DND-41 (cell line): ENCODE measurements at regions not wholly inside any gene's neighbourhood (a gene's known extent, or its start where the extent isn't known, plus 50 kb on each side); places are given as distances from the start of the nearest gene placed in this dataset.

ENCODE experiments used
- EZH2 ChIP-seq: IDR thresholded peaks from 3 replicates; pipeline ENCODE4 v1.6.1; 2012; ENCODE audit warnings: borderline replicate concordance, low read depth, mild to moderate bottlenecking, moderate library complexity, low read length, inconsistent platforms; ENCODE audit not compliant: severe bottlenecking
- TF ChIP-seq, protein P1 (sequence below): IDR thresholded peaks from 2 replicates; pipeline ENCODE4 v1.5.1; 2012; ENCODE audit warnings: borderline replicate concordance, low read length, moderate library complexity, mild to moderate bottlenecking; ENCODE audit not compliant: poor library complexity, severe bottlenecking; ENCODE audit errors: extremely low read depth

DNA sequence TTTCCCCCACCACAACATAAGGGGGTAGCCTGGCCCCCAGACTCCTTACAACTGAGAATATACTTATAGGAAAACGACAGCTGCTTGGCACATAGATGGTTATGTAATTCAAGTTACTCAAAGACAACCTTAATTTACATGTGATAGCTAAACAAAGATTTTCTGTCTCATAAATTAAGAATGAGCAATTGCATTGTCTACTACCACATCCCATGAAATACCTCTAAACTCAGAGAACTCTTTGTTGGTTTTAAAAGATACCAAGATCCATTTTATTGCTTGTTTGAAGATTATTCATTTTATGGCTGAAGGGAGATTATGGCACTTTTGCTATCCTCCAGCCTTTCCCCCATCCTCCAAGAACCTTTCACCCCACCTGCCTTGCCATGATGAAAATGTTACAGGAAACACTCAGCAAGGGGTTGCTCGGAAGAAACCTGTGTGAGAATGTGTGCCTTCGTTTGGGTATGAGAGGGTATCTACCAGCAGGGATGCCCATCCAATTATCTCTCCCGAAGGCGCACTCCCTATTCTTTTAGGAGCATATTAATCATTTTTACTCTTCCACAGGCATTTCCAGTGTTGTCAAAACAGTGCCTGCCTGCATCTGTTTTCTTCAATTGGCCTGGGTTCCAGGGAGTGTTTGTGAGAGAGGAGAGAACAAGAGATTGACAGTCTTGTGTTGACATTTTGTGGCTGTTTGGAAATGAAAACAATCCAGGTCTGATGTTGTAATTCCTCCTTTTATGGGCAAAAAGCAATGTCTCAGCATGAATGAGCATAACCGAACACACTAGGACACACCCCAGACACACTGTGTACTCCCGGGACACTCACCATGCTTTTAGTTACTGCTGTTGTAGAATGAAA lies 208.0 kb upstream of the ANKRD55 start:
- TF ChIP-seq, protein P1, sequence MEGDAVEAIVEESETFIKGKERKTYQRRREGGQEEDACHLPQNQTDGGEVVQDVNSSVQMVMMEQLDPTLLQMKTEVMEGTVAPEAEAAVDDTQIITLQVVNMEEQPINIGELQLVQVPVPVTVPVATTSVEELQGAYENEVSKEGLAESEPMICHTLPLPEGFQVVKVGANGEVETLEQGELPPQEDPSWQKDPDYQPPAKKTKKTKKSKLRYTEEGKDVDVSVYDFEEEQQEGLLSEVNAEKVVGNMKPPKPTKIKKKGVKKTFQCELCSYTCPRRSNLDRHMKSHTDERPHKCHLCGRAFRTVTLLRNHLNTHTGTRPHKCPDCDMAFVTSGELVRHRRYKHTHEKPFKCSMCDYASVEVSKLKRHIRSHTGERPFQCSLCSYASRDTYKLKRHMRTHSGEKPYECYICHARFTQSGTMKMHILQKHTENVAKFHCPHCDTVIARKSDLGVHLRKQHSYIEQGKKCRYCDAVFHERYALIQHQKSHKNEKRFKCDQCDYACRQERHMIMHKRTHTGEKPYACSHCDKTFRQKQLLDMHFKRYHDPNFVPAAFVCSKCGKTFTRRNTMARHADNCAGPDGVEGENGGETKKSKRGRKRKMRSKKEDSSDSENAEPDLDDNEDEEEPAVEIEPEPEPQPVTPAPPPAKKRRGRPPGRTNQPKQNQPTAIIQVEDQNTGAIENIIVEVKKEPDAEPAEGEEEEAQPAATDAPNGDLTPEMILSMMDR, result no peak
- TF ChIP-seq EZH2, result no peak
